ENCODE measurements at regions not wholly inside any gene's neighbourhood (a gene's known extent, or its start where the extent isn't known, plus 50 kb on each side); places are given as distances from the start of the nearest gene placed in this dataset.
"Not testable (repeated sequence)": the region's sequence is repeated elsewhere in the genome, so short reads cannot be mapped to it uniquely, and the experiment has no call there.

- no peaks in the 10 kb centered on the region for H3K4me1 ChIP-seq (ENCODE audit: insufficient read depth, low read length)
- H3K9me3 ChIP-seq (ENCODE audit: low read length) = no peaks in the 10 kb centered on the region
- H3K27ac ChIP-seq (ENCODE audit: low read depth, low read length) = no peak overlapping the region
- H3K9ac ChIP-seq (ENCODE audit: low read length) = no peak overlapping the region
- H3K36me3 ChIP-seq (ENCODE audit: insufficient read depth, low read length) = no peaks in the 10 kb centered on the region
- no peak overlapping the region for H3K4me3 ChIP-seq (ENCODE audit: low read depth in 1 of 2, low read length in 2 of 2)
- no peaks in the 10 kb centered on the region for H3K27me3 ChIP-seq (ENCODE audit: control insufficient read depth in 1 of 2, insufficient read depth in 2 of 2, low read length in 2 of 2)
Measured at GRCh38 chr7:16933296-16934279, 51.8 kb upstream of the AGR3 start.

- Histone ChIP-seq H3K36me3 (ENCODE audit: insufficient read depth, low read length) (no peaks in the 10 kb centered on the region), H3K27me3 (ENCODE audit: control insufficient read depth in 1 of 2, insufficient read depth in 2 of 2, low read length in 2 of 2) (no peaks in the 10 kb centered on the region), H3K27ac (ENCODE audit: low read depth, low read length) (no peak overlapping the region), H3K4me3 (ENCODE audit: low read depth in 1 of 2, low read length in 2 of 2) (no peak overlapping the region), H3K9ac (ENCODE audit: low read length) (no peak overlapping the region), H3K9me3 (ENCODE audit: low read length) (no peaks in the 10 kb centered on the region), H3K4me1 (ENCODE audit: insufficient read depth, low read length) (no peaks in the 10 kb centered on the region)
Measured at GRCh38 chr7:16934722-16935340, 53.0 kb upstream of the AGR3 start.

- H3K4me3 ChIP-seq (ENCODE audit: low read depth in 1 of 2, low read length in 2 of 2) = no peak overlapping the region
- no peak overlapping the region for H3K27ac ChIP-seq (ENCODE audit: low read depth, low read length)
- no peaks in the 10 kb centered on the region for H3K36me3 ChIP-seq (ENCODE audit: insufficient read depth, low read length)
- no peaks in the 10 kb centered on the region for H3K4me1 ChIP-seq (ENCODE audit: insufficient read depth, low read length)
- H3K9me3 ChIP-seq (ENCODE audit: low read length) = no peaks in the 10 kb centered on the region
- no peak overlapping the region for H3K9ac ChIP-seq (ENCODE audit: low read length)
- no peaks in the 10 kb centered on the region for H3K27me3 ChIP-seq (ENCODE audit: control insufficient read depth in 1 of 2, insufficient read depth in 2 of 2, low read length in 2 of 2)
Measured at GRCh38 chr7:16935341-16935735, 53.6 kb upstream of the AGR3 start.

GRCh38 chr7:16936626-16937422 lies 55.0 kb upstream of the AGR3 start:
- Histone ChIP-seq H3K4me3 (ENCODE audit: low read depth in 1 of 2, low read length in 2 of 2) (no peak overlapping the region), H3K4me1 (ENCODE audit: insufficient read depth, low read length) (no peaks in the 10 kb centered on the region), H3K27me3 (ENCODE audit: control insufficient read depth in 1 of 2, insufficient read depth in 2 of 2, low read length in 2 of 2) (no peaks in the 10 kb centered on the region), H3K9me3 (ENCODE audit: low read length) (no peaks in the 10 kb centered on the region), H3K36me3 (ENCODE audit: insufficient read depth, low read length) (no peaks in the 10 kb centered on the region), H3K9ac (ENCODE audit: low read length) (no peak overlapping the region), H3K27ac (ENCODE audit: low read depth, low read length) (no peak overlapping the region)

- Histone ChIP-seq H3K36me3 (ENCODE audit: insufficient read depth, low read length) (no peaks in the 10 kb centered on the region), H3K27ac (ENCODE audit: low read depth, low read length) (no peak overlapping the region), H3K9ac (ENCODE audit: low read length) (no peak overlapping the region), H3K4me1 (ENCODE audit: insufficient read depth, low read length) (no peaks in the 10 kb centered on the region), H3K4me3 (ENCODE audit: low read depth in 1 of 2, low read length in 2 of 2) (no peak overlapping the region), H3K9me3 (ENCODE audit: low read length) (no peaks in the 10 kb centered on the region), H3K27me3 (ENCODE audit: control insufficient read depth in 1 of 2, insufficient read depth in 2 of 2, low read length in 2 of 2) (no peaks in the 10 kb centered on the region)
Measured at GRCh38 chr7:16939161-16939560, 57.4 kb upstream of the AGR3 start.

GRCh38 chr7:16940776-16941175 lies 59.0 kb upstream of the AGR3 start:
- Histone ChIP-seq H3K9ac (ENCODE audit: low read length) (no peak overlapping the region), H3K27me3 (ENCODE audit: control insufficient read depth in 1 of 2, insufficient read depth in 2 of 2, low read length in 2 of 2) (no peaks in the 10 kb centered on the region), H3K4me3 (ENCODE audit: low read depth in 1 of 2, low read length in 2 of 2) (no peak overlapping the region), H3K4me1 (ENCODE audit: insufficient read depth, low read length) (no peaks in the 10 kb centered on the region), H3K9me3 (ENCODE audit: low read length) (no peaks in the 10 kb centered on the region), H3K27ac (ENCODE audit: low read depth, low read length) (no peak overlapping the region), H3K36me3 (ENCODE audit: insufficient read depth, low read length) (no peaks in the 10 kb centered on the region)

GRCh38 chr7:16942929-16943509 lies 61.2 kb upstream of the AGR3 start:
- Histone ChIP-seq H3K36me3 (ENCODE audit: insufficient read depth, low read length) (no peaks in the 10 kb centered on the region), H3K4me3 (ENCODE audit: low read depth in 1 of 2, low read length in 2 of 2) (no peak overlapping the region), H3K9ac (ENCODE audit: low read length) (no peak overlapping the region), H3K27me3 (ENCODE audit: control insufficient read depth in 1 of 2, insufficient read depth in 2 of 2, low read length in 2 of 2) (no peaks in the 10 kb centered on the region), H3K9me3 (ENCODE audit: low read length) (no peaks in the 10 kb centered on the region), H3K4me1 (ENCODE audit: insufficient read depth, low read length) (no peaks in the 10 kb centered on the region), H3K27ac (ENCODE audit: low read depth, low read length) (no peak overlapping the region)

GRCh38 chr7:16944936-16945335 lies 63.2 kb upstream of the AGR3 start:
- Histone ChIP-seq H3K27me3 (ENCODE audit: control insufficient read depth in 1 of 2, insufficient read depth in 2 of 2, low read length in 2 of 2) (no peaks in the 10 kb centered on the region), H3K4me1 (ENCODE audit: insufficient read depth, low read length) (no peaks in the 10 kb centered on the region), H3K9me3 (ENCODE audit: low read length) (no peaks in the 10 kb centered on the region), H3K27ac (ENCODE audit: low read depth, low read length) (no peak overlapping the region), H3K36me3 (ENCODE audit: insufficient read depth, low read length) (no peaks in the 10 kb centered on the region), H3K4me3 (ENCODE audit: low read depth in 1 of 2, low read length in 2 of 2) (no peak overlapping the region), H3K9ac (ENCODE audit: low read length) (no peak overlapping the region)

- H3K9me3 ChIP-seq (ENCODE audit: low read length) = no peaks in the 10 kb centered on the region
- no peaks in the 10 kb centered on the region for H3K27me3 ChIP-seq (ENCODE audit: control insufficient read depth in 1 of 2, insufficient read depth in 2 of 2, low read length in 2 of 2)
- no peaks in the 10 kb centered on the region for H3K36me3 ChIP-seq (ENCODE audit: insufficient read depth, low read length)
Measured at GRCh38 chr7:16945372-16945771, 63.6 kb upstream of the AGR3 start.

GRCh38 chr7:16948110-16948509 lies 66.3 kb upstream of the AGR3 start:
- H3K9me3 ChIP-seq (ENCODE audit: low read length); H3K9ac ChIP-seq (ENCODE audit: low read length); H3K27ac ChIP-seq (ENCODE audit: low read depth, low read length); H3K36me3 ChIP-seq (ENCODE audit: insufficient read depth, low read length); H3K4me3 ChIP-seq (ENCODE audit: low read depth in 1 of 2, low read length in 2 of 2); H3K27me3 ChIP-seq (ENCODE audit: control insufficient read depth in 1 of 2, insufficient read depth in 2 of 2, low read length in 2 of 2); H3K4me1 ChIP-seq (ENCODE audit: insufficient read depth, low read length): not testable (repeated sequence)

More at GRCh38 chr7:16945372-16945771, 63.6 kb upstream of the AGR3 start:
- H3K4me3 ChIP-seq (ENCODE audit: low read depth in 1 of 2, low read length in 2 of 2) = no peak overlapping the region
- H3K9ac ChIP-seq (ENCODE audit: low read length) = no peak overlapping the region
- no peak overlapping the region for H3K27ac ChIP-seq (ENCODE audit: low read depth, low read length)
- no peaks in the 10 kb centered on the region for H3K4me1 ChIP-seq (ENCODE audit: insufficient read depth, low read length)

GRCh38 chr7:16951483-16952080 lies 69.8 kb upstream of the AGR3 start:
- Histone ChIP-seq H3K4me3 (ENCODE audit: low read depth in 1 of 2, low read length in 2 of 2) (no peak overlapping the region), H3K27me3 (ENCODE audit: control insufficient read depth in 1 of 2, insufficient read depth in 2 of 2, low read length in 2 of 2) (no peaks in the 10 kb centered on the region), H3K36me3 (ENCODE audit: insufficient read depth, low read length) (no peaks in the 10 kb centered on the region), H3K9ac (ENCODE audit: low read length) (no peak overlapping the region), H3K9me3 (ENCODE audit: low read length) (no peaks in the 10 kb centered on the region), H3K4me1 (ENCODE audit: insufficient read depth, low read length) (no peaks in the 10 kb centered on the region), H3K27ac (ENCODE audit: low read depth, low read length) (no peak overlapping the region)
